HEK293T (cell line): ENCODE measurements at regions not wholly inside any gene's neighbourhood (a gene's known extent, or its start where the extent isn't known, plus 50 kb on each side); places are given as distances from the start of the nearest gene placed in this dataset.

ENCODE experiments used
- ARNT ChIP-seq: fragments of 450-650 bp; IDR thresholded peaks from 2 replicates; pipeline ENCODE4 v1.6.1; 2017; ENCODE audit warnings: mild to moderate bottlenecking
- BHLHE40 ChIP-seq: fragments of 450-650 bp; IDR thresholded peaks from 2 replicates; pipeline ENCODE4 v1.6.1; 2016; ENCODE audit warnings: mild to moderate bottlenecking, moderate library complexity, borderline replicate concordance
- CTBP1 ChIP-seq: fragments of 450-650 bp; IDR thresholded peaks from 2 replicates; pipeline ENCODE4 v1.6.1; 2016; ENCODE audit warnings: borderline replicate concordance
- ELF4 ChIP-seq: fragments of 450-650 bp; IDR thresholded peaks from 2 replicates; pipeline ENCODE4 v1.6.1; 2017; ENCODE audit warnings: antibody characterized with exemption
- FOXK2 ChIP-seq: fragments of 450-650 bp; IDR thresholded peaks from 2 replicates; pipeline ENCODE4 v1.6.1; 2016; ENCODE audit warnings: mild to moderate bottlenecking
- NFRKB ChIP-seq: fragments of 450-650 bp; IDR thresholded peaks from 2 replicates; pipeline ENCODE4 v1.6.1; 2016; ENCODE audit warnings: mild to moderate bottlenecking, moderate library complexity
- SP1 ChIP-seq: fragments of 450-650 bp; IDR thresholded peaks from 2 replicates; pipeline ENCODE4 v1.6.1; 2017
- SUZ12 ChIP-seq: fragments of 450-650 bp; IDR thresholded peaks from 2 replicates; pipeline ENCODE4 v1.6.1; 2016; ENCODE audit warnings: mild to moderate bottlenecking
- TARDBP ChIP-seq: fragments of 450-650 bp; IDR thresholded peaks from 2 replicates; pipeline ENCODE4 v1.6.1; 2016
- ZNF384 ChIP-seq: fragments of 450-650 bp; IDR thresholded peaks from 2 replicates; pipeline ENCODE4 v1.6.1; 2016
- TF ChIP-seq, protein P1 (sequence below): fragments of 450-650 bp; IDR thresholded peaks from 2 replicates; pipeline ENCODE4 v1.6.1; 2016

DNA sequence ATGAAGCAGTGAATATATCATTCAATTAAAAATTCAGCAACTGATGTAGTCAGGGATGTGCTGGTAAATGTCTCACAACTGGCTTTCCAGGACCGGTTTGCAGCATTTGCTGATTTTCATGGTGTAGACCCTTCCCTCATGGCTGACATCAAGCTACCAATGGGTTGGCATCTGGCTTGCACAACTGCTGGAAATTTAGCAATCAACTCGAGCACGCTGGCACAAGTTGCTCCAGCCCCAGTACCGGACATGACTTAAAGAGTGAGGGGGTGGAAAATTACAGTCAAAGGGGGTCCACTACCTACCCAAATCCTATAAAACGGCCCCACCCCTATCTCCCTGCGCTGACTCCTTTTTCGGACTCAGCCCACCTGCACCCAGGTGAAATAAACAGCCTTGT is 198.4 kb upstream of the NRP1 start:
- TF ChIP-seq ARNT (no peak), ELF4 (no peak), SUZ12 (no peak), CTBP1 (no peak), SP1 (no peak), TARDBP (no peak), FOXK2 (no peak), BHLHE40 (no peak), NFRKB (no peak), ZNF384 (no peak)
- TF ChIP-seq, protein P1, sequence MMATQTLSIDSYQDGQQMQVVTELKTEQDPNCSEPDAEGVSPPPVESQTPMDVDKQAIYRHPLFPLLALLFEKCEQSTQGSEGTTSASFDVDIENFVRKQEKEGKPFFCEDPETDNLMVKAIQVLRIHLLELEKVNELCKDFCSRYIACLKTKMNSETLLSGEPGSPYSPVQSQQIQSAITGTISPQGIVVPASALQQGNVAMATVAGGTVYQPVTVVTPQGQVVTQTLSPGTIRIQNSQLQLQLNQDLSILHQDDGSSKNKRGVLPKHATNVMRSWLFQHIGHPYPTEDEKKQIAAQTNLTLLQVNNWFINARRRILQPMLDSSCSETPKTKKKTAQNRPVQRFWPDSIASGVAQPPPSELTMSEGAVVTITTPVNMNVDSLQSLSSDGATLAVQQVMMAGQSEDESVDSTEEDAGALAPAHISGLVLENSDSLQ: no peak
